ENCODE measurements at regions not wholly inside any gene's neighbourhood (a gene's known extent, or its start where the extent isn't known, plus 50 kb on each side); places are given as distances from the start of the nearest gene placed in this dataset.

- no peaks in the 10 kb centered on the region for H3K27me3 ChIP-seq
- intact Hi-C loops (cut with DNase I; ENCODE audit: low total_unique reads) (no loop called here), in situ Hi-C loops (cut with MboI; ENCODE audit: low pct_ligation_motif_present in 1 of 4, low pct_unique_long_range_greater_than_20kb in 1 of 4, low sequenced_read_pairs in 3 of 4) (no loop called here)
- no peak overlapping the region for H3K4me3 ChIP-seq
- WGBS, 2 donors (ENCODE audit: low coverage in 1 of 2): 59 to 64% methylated on average over 4 of the region's 4 CpGs
- H3K27ac ChIP-seq: no peak overlapping the region
- H3K36me3 ChIP-seq: no peaks in the 10 kb centered on the region
- no peaks in the 10 kb centered on the region for H3K4me1 ChIP-seq
- peaks cover 0 to 2% of the 10 kb centered on the region in 2 donors for H3K9me3 ChIP-seq
- no peak for TF ChIP-seq EP300 (IDR thresholded peaks at IDR 0.05; ENCODE audit: low read depth)
- TF ChIP-seq POLR2A (IDR thresholded peaks at IDR 0.05): no peak
- TF ChIP-seq POLR2AphosphoS5 (IDR thresholded peaks at IDR 0.05): no peak
- TF ChIP-seq CTCF (IDR thresholded peaks at IDR 0.05): no peak
- DNase-seq: no peak
Observed at GRCh38 chr16:59242556-59242955, 508.4 kb upstream of the GOT2 start.

GRCh38 chr16:59238246-59238645, 504.1 kb upstream of the GOT2 start:
- Histone ChIP-seq H3K27me3 (no peaks in the 10 kb centered on the region), H3K4me1 (no peaks in the 10 kb centered on the region), H3K36me3 (no peaks in the 10 kb centered on the region), H3K27ac (no peak overlapping the region), H3K9me3 (peaks cover 0 to 2% of the 10 kb centered on the region in 2 donors), H3K4me3 (no peak overlapping the region)
- no peak for DNase-seq
- in situ Hi-C loops (cut with MboI; ENCODE audit: low pct_ligation_motif_present in 1 of 4, low pct_unique_long_range_greater_than_20kb in 1 of 4, low sequenced_read_pairs in 3 of 4): no loop called here
- intact Hi-C loops (cut with DNase I; ENCODE audit: low total_unique reads): no loop called here
- 67 to 84% methylated on average over 2 to 3 of the region's 3 CpGs for WGBS, 2 donors (ENCODE audit: low coverage in 1 of 2)
- no peak for TF ChIP-seq POLR2AphosphoS5 (IDR thresholded peaks at IDR 0.05)
- TF ChIP-seq CTCF (IDR thresholded peaks at IDR 0.05): no peak
- no peak for TF ChIP-seq EP300 (IDR thresholded peaks at IDR 0.05; ENCODE audit: low read depth)
- no peak for TF ChIP-seq POLR2A (IDR thresholded peaks at IDR 0.05)

- Histone ChIP-seq H3K27me3 (no peaks in the 10 kb centered on the region), H3K4me3 (no peak overlapping the region), H3K36me3 (no peaks in the 10 kb centered on the region), H3K27ac (no peak overlapping the region), H3K9me3 (peaks cover 0 to 2% of the 10 kb centered on the region in 2 donors), H3K4me1 (no peaks in the 10 kb centered on the region)
- no peak for TF ChIP-seq POLR2A (IDR thresholded peaks at IDR 0.05)
- TF ChIP-seq EP300 (IDR thresholded peaks at IDR 0.05; ENCODE audit: low read depth): no peak
- TF ChIP-seq CTCF (IDR thresholded peaks at IDR 0.05): no peak
- TF ChIP-seq POLR2AphosphoS5 (IDR thresholded peaks at IDR 0.05): no peak
- intact Hi-C loops (cut with DNase I; ENCODE audit: low total_unique reads): no loop called here
- DNase-seq: no peak
- in situ Hi-C loops (cut with MboI; ENCODE audit: low pct_ligation_motif_present in 1 of 4, low pct_unique_long_range_greater_than_20kb in 1 of 4, low sequenced_read_pairs in 3 of 4): no loop called here
- WGBS, 2 donors (ENCODE audit: low coverage in 1 of 2): 52 to 57% methylated on average over 4 of the region's 4 CpGs
Observed at GRCh38 chr16:59236804-59237458, 502.8 kb upstream of the GOT2 start.

GRCh38 chr16:59224401-59224800, 490.3 kb upstream of the GOT2 start:
- peaks cover 0 to 4% of the 10 kb centered on the region in 2 donors for H3K9me3 ChIP-seq
- no peak overlapping the region for H3K4me3 ChIP-seq
- TF ChIP-seq CTCF (IDR thresholded peaks at IDR 0.05): no peak
- no peak for TF ChIP-seq EP300 (IDR thresholded peaks at IDR 0.05; ENCODE audit: low read depth)
- TF ChIP-seq POLR2A (IDR thresholded peaks at IDR 0.05): no peak
- TF ChIP-seq POLR2AphosphoS5 (IDR thresholded peaks at IDR 0.05): no peak
- H3K27me3 ChIP-seq: no peaks in the 10 kb centered on the region
- DNase-seq: no peak
- in situ Hi-C loops (cut with MboI; ENCODE audit: low pct_ligation_motif_present in 1 of 4, low pct_unique_long_range_greater_than_20kb in 1 of 4, low sequenced_read_pairs in 3 of 4) (no loop called here), intact Hi-C loops (cut with DNase I; ENCODE audit: low total_unique reads) (no loop called here)
- no peak overlapping the region for H3K27ac ChIP-seq
- 50 to 52% methylated on average over 2 of the region's 2 CpGs for WGBS, 2 donors (ENCODE audit: low coverage in 1 of 2)
- H3K4me1 ChIP-seq: no peaks in the 10 kb centered on the region
- H3K36me3 ChIP-seq: no peaks in the 10 kb centered on the region
